GM23338 (cell line): ENCODE measurements at regions not wholly inside any gene's neighbourhood (a gene's known extent, or its start where the extent isn't known, plus 50 kb on each side); places are given as distances from the start of the nearest gene placed in this dataset.

Experiments
- ATAC-seq: fragments of 200-7000 bp; cut with Tn5 transposase; 3 replicates; pipeline ENCODE4 v1.9.1; 2020
- DNase-seq: peaks from one replicate; pipeline ENCODE4 v3.0.0-alpha.2; 2015; ENCODE audit warnings: low spot score
- H2AFZ ChIP-seq: fragments of 200-600 bp; sonication (generic); 2 replicates; pipeline ENCODE4 v1.8.0; 2016; ENCODE audit warnings: antibody characterized with exemption, mild to moderate bottlenecking, moderate library complexity
- H3F3A ChIP-seq: fragments of 200-600 bp; sonication (generic); replicated peaks from 2 replicates; pipeline ENCODE4 v1.8.0; 2017; ENCODE audit warnings: antibody characterized with exemption, mixed run types, low read depth
- H3K27ac ChIP-seq: fragments of 200-600 bp; sonication (generic); 2 replicates; pipeline ENCODE4 v1.6.1; 2016; ENCODE audit warnings: low read depth
- H3K27me3 ChIP-seq: fragments of 200-600 bp; sonication (generic); 2 replicates; pipeline ENCODE4 v1.8.0; 2016; ENCODE audit warnings: mild to moderate bottlenecking, mixed run types, moderate library complexity; ENCODE audit not compliant: insufficient read depth
- H3K36me3 ChIP-seq: fragments of 200-600 bp; sonication (generic); 2 replicates; pipeline ENCODE4 v1.8.0; 2016; ENCODE audit warnings: mild to moderate bottlenecking; ENCODE audit not compliant: insufficient read depth
- H3K4me1 ChIP-seq: fragments of 200-600 bp; sonication (generic); 2 replicates; pipeline ENCODE4 v1.8.0; 2016; ENCODE audit warnings: mild to moderate bottlenecking, moderate library complexity; ENCODE audit not compliant: insufficient read depth
- H3K4me2 ChIP-seq: fragments of 200-600 bp; sonication (generic); 2 replicates; pipeline ENCODE4 v1.7.1; 2017; ENCODE audit warnings: mixed run types
- H3K4me3 ChIP-seq: fragments of 200-600 bp; sonication (generic); 2 replicates; pipeline ENCODE4 v1.6.1; 2016; ENCODE audit warnings: mixed run types
- H3K79me2 ChIP-seq: fragments of 200-600 bp; sonication (generic); replicated peaks from 2 replicates; pipeline ENCODE4 v1.8.0; 2017; ENCODE audit warnings: mild to moderate bottlenecking; ENCODE audit not compliant: insufficient read depth
- H3K9me2 ChIP-seq: fragments of 200-600 bp; sonication (generic); 2 replicates; pipeline ENCODE4 v1.8.0; 2017; ENCODE audit not compliant: insufficient read depth
- H4K20me1 ChIP-seq: fragments of 200-600 bp; sonication (generic); replicated peaks from 2 replicates; pipeline ENCODE4 v1.8.0; 2017; ENCODE audit warnings: mild to moderate bottlenecking; ENCODE audit not compliant: insufficient read depth
- H3K27ac Mint-ChIP-seq: 2 replicates; pipeline ENCODE4 v1.8.0; 2020; ENCODE audit warnings: inconsistent platforms, mild to moderate bottlenecking, moderate library complexity, mixed read lengths
- H3K27me3 Mint-ChIP-seq: 3 replicates; pipeline ENCODE4 v1.8.0; 2022; ENCODE audit warnings: low read depth, mild to moderate bottlenecking, moderate library complexity, mixed read lengths, inconsistent platforms; ENCODE audit not compliant: insufficient read depth, poor library complexity
- H3K36me3 Mint-ChIP-seq: 3 replicates; pipeline ENCODE4 v1.8.0; 2021; ENCODE audit warnings: low read depth, mild to moderate bottlenecking, inconsistent platforms, moderate library complexity, mixed read lengths
- H3K4me1 Mint-ChIP-seq: 3 replicates; pipeline ENCODE4 v1.8.0; 2020; ENCODE audit warnings: mild to moderate bottlenecking, inconsistent platforms, mixed read lengths
- H3K4me3 Mint-ChIP-seq: 3 replicates; pipeline ENCODE4 v1.8.0; 2021; ENCODE audit warnings: moderate library complexity, mild to moderate bottlenecking, inconsistent platforms, mixed read lengths
- H3K9me3 Mint-ChIP-seq: 3 replicates; pipeline ENCODE4 v1.8.0; 2020; ENCODE audit warnings: moderate library complexity, mild to moderate bottlenecking, inconsistent platforms, mixed read lengths
- CREB1 ChIP-seq: fragments of 250-450 bp; sonication (Bioruptor Pico); IDR thresholded peaks from 2 replicates; pipeline ENCODE4 v1.5.0; 2020; ENCODE audit warnings: low read depth, mild to moderate bottlenecking, moderate library complexity
- CTCF ChIP-seq, 2 experiments: fragments of 200-600 bp in 1 of 2; sonication (generic) in 1 of 2; conservative IDR thresholded peaks; 2 replicates each; pipeline versions ENCODE4 v1.5.1 to v1.6.1; 2016 to 2017; ENCODE audit warnings: antibody characterized with exemption in 2 of 2, low read depth in 2 of 2, mild to moderate bottlenecking in 2 of 2, moderate library complexity in 1 of 2
- ETS1 ChIP-seq: IDR thresholded peaks from 2 replicates; pipeline ENCODE4 v1.6.1; 2016; ENCODE audit warnings: antibody characterized with exemption
- EZH2 ChIP-seq: fragments of 200-600 bp; sonication (generic); IDR thresholded peaks from one replicate; pipeline ENCODE4 v1.8.0; 2017; ENCODE audit warnings: antibody characterized with exemption, mild to moderate bottlenecking, low read depth; ENCODE audit not compliant: unreplicated experiment
- EZH2phosphoT487 ChIP-seq: fragments of 200-600 bp; sonication (generic); IDR thresholded peaks from one replicate; pipeline ENCODE4 v1.8.1; 2018; ENCODE audit warnings: antibody characterized with exemption; ENCODE audit not compliant: unreplicated experiment
- POLR2AphosphoS5 ChIP-seq: IDR thresholded peaks from 2 replicates; pipeline ENCODE4 v1.6.1; 2016; ENCODE audit warnings: antibody characterized with exemption, low read depth
- ZNF114 ChIP-seq: fragments of 250-450 bp; sonication (Bioruptor Pico); IDR thresholded peaks from 2 replicates; pipeline ENCODE4 v1.5.0; 2020; ENCODE audit warnings: mild to moderate bottlenecking, moderate library complexity
- ZNF462 ChIP-seq: fragments of 250-450 bp; sonication (Bioruptor Pico); IDR thresholded peaks from 2 replicates; pipeline ENCODE4 v1.5.0; 2020; ENCODE audit warnings: mild to moderate bottlenecking, moderate library complexity

GRCh38 chr1:105736349-105736748 lies 1320.1 kb upstream of the PRMT6 start:
- H3K36me3 ChIP-seq = no peaks in the 10 kb centered on the region
- no peak overlapping the region for H3K27ac ChIP-seq
- H3K4me3 ChIP-seq = no peak overlapping the region
- Mint-ChIP-seq H3K4me3 (no peak overlapping the region), H3K27me3 (no peaks in the 10 kb centered on the region), H3K27ac (no peak overlapping the region), H3K36me3 (no peaks in the 10 kb centered on the region), H3K4me1 (no peaks in the 10 kb centered on the region), H3K9me3 (no peaks in the 10 kb centered on the region)
- no peaks in the 10 kb centered on the region for H3F3A ChIP-seq
- H4K20me1 ChIP-seq = no peaks in the 10 kb centered on the region
- H3K9me2 ChIP-seq = no peaks in the 10 kb centered on the region
- no peak for DNase-seq
- H3K79me2 ChIP-seq = no peaks in the 10 kb centered on the region
- ATAC-seq = no peak
- H2AFZ ChIP-seq = no peak overlapping the region
- TF ChIP-seq CREB1 (CRISPR knock-in tag) = no peak
- TF ChIP-seq POLR2AphosphoS5 = no peak
- no peak for TF ChIP-seq CTCF (conservative IDR thresholded peaks at IDR 0.05; ENCODE audit: low read depth in 2 of 2)
- no peak for TF ChIP-seq ETS1
- no peak for TF ChIP-seq EZH2phosphoT487
- TF ChIP-seq ZNF462 (CRISPR knock-in tag) = no peak
- TF ChIP-seq ZNF114 (CRISPR knock-in tag) = no peak
- no peak for TF ChIP-seq EZH2
- H3K4me1 ChIP-seq = no peaks in the 10 kb centered on the region
- no peak overlapping the region for H3K4me2 ChIP-seq
- no peaks in the 10 kb centered on the region for H3K27me3 ChIP-seq
